B cell (primary cell): ENCODE measurements at regions not wholly inside any gene's neighbourhood (a gene's known extent, or its start where the extent isn't known, plus 50 kb on each side); places are given as distances from the start of the nearest gene placed in this dataset.

Experiments
- EZH2 ChIP-seq: IDR thresholded peaks from 2 replicates; pipeline ENCODE4 v1.6.1; 2012; ENCODE audit warnings: borderline replicate concordance, low read depth, mild to moderate bottlenecking, moderate library complexity, low read length; ENCODE audit not compliant: insufficient read depth, poor library complexity, severe bottlenecking
- TF ChIP-seq, protein P1 (sequence below): fragments of 200-600 bp; IDR thresholded peaks from one replicate; pipeline ENCODE4 v1.8.0; 2022; ENCODE audit warnings: antibody characterized with exemption, mild to moderate bottlenecking

GRCh38 chr12:33670284-33670683 is 230.7 kb upstream of the SYT10 start:
- TF ChIP-seq, protein P1, sequence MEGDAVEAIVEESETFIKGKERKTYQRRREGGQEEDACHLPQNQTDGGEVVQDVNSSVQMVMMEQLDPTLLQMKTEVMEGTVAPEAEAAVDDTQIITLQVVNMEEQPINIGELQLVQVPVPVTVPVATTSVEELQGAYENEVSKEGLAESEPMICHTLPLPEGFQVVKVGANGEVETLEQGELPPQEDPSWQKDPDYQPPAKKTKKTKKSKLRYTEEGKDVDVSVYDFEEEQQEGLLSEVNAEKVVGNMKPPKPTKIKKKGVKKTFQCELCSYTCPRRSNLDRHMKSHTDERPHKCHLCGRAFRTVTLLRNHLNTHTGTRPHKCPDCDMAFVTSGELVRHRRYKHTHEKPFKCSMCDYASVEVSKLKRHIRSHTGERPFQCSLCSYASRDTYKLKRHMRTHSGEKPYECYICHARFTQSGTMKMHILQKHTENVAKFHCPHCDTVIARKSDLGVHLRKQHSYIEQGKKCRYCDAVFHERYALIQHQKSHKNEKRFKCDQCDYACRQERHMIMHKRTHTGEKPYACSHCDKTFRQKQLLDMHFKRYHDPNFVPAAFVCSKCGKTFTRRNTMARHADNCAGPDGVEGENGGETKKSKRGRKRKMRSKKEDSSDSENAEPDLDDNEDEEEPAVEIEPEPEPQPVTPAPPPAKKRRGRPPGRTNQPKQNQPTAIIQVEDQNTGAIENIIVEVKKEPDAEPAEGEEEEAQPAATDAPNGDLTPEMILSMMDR = no peak
- no peak for TF ChIP-seq EZH2
